ENCODE measurements at regions not wholly inside any gene's neighbourhood (a gene's known extent, or its start where the extent isn't known, plus 50 kb on each side); places are given as distances from the start of the nearest gene placed in this dataset.

- no peaks in the 10 kb centered on the region for H3K9me3 ChIP-seq (ENCODE audit: low read length)
Observed at GRCh38 chr5:158364367-158364766, 505.4 kb upstream of the CLINT1 start.

GRCh38 chr5:158354958-158355357 is 496.0 kb upstream of the CLINT1 start:
- H3K36me3 ChIP-seq (ENCODE audit: insufficient read depth, low read length), result no peaks in the 10 kb centered on the region
- no peaks in the 10 kb centered on the region for H3K4me1 ChIP-seq (ENCODE audit: insufficient read depth, low read length, severe bottlenecking)
- H4K20me1 ChIP-seq (ENCODE audit: insufficient read depth, low read length), result no peaks in the 10 kb centered on the region
- no peak overlapping the region for H3K4me3 ChIP-seq (ENCODE audit: low read depth, low read length, poor library complexity, severe bottlenecking)
- H3F3A ChIP-seq (ENCODE audit: insufficient read depth, low read length), result no peaks in the 10 kb centered on the region
- no peak overlapping the region for H3K27ac ChIP-seq (ENCODE audit: low read depth, low read length, poor library complexity, severe bottlenecking)
- H3K27me3 ChIP-seq (ENCODE audit: insufficient read depth, low read length), result no peaks in the 10 kb centered on the region
- H3K4me2 ChIP-seq (ENCODE audit: low read length), result no peak overlapping the region
- no peak overlapping the region for H2AFZ ChIP-seq (ENCODE audit: low read length)
- H3K9ac ChIP-seq (ENCODE audit: low read length), result no peak overlapping the region
- no peaks in the 10 kb centered on the region for H3K9me2 ChIP-seq (ENCODE audit: low read depth, low read length)
- peaks cover 8% of the 10 kb centered on the region; the same call in 1 of the 2 replicates for H3K9me3 ChIP-seq (ENCODE audit: low read length)
- no peaks in the 10 kb centered on the region for H3K79me2 ChIP-seq (ENCODE audit: insufficient read depth, low read length)
- TF ChIP-seq EZH2 (IDR thresholded peaks at IDR 0.05; ENCODE audit: borderline replicate concordance, low read length) (no peak), CTCF (IDR thresholded peaks at IDR 0.05; ENCODE audit: low read length) (no peak)

More at GRCh38 chr5:158364367-158364766, 505.4 kb upstream of the CLINT1 start:
- Histone ChIP-seq H2AFZ (ENCODE audit: low read length) (no peak overlapping the region), H4K20me1 (ENCODE audit: insufficient read depth, low read length) (no peaks in the 10 kb centered on the region), H3K27ac (ENCODE audit: low read depth, low read length, poor library complexity, severe bottlenecking) (no peak overlapping the region), H3K9ac (ENCODE audit: low read length) (no peak overlapping the region), H3K4me3 (ENCODE audit: low read depth, low read length, poor library complexity, severe bottlenecking) (no peak overlapping the region), H3K4me1 (ENCODE audit: insufficient read depth, low read length, severe bottlenecking) (no peaks in the 10 kb centered on the region), H3K27me3 (ENCODE audit: insufficient read depth, low read length) (no peaks in the 10 kb centered on the region), H3K4me2 (ENCODE audit: low read length) (no peak overlapping the region), H3K79me2 (ENCODE audit: insufficient read depth, low read length) (no peaks in the 10 kb centered on the region), H3K9me2 (ENCODE audit: low read depth, low read length) (no peaks in the 10 kb centered on the region), H3K36me3 (ENCODE audit: insufficient read depth, low read length) (no peaks in the 10 kb centered on the region), H3F3A (ENCODE audit: insufficient read depth, low read length) (no peaks in the 10 kb centered on the region)
- TF ChIP-seq CTCF (IDR thresholded peaks at IDR 0.05; ENCODE audit: low read length) (no peak), EZH2 (IDR thresholded peaks at IDR 0.05; ENCODE audit: borderline replicate concordance, low read length) (no peak)

- H3K27me3 ChIP-seq (ENCODE audit: insufficient read depth, low read length), result no peaks in the 10 kb centered on the region
- H2AFZ ChIP-seq (ENCODE audit: low read length), result no peak overlapping the region
- H3K4me1 ChIP-seq (ENCODE audit: insufficient read depth, low read length, severe bottlenecking), result no peaks in the 10 kb centered on the region
- H3F3A ChIP-seq (ENCODE audit: insufficient read depth, low read length), result no peaks in the 10 kb centered on the region
- no peak for TF ChIP-seq CTCF (IDR thresholded peaks at IDR 0.05; ENCODE audit: low read length)
- TF ChIP-seq EZH2 (IDR thresholded peaks at IDR 0.05; ENCODE audit: borderline replicate concordance, low read length), result no peak
- H3K4me2 ChIP-seq (ENCODE audit: low read length), result no peak overlapping the region
- H3K36me3 ChIP-seq (ENCODE audit: insufficient read depth, low read length), result no peaks in the 10 kb centered on the region
- H3K79me2 ChIP-seq (ENCODE audit: insufficient read depth, low read length), result no peaks in the 10 kb centered on the region
- peaks cover 8% of the 10 kb centered on the region; the same call in 1 of the 2 replicates for H3K9me3 ChIP-seq (ENCODE audit: low read length)
- H3K9ac ChIP-seq (ENCODE audit: low read length), result no peak overlapping the region
- H3K27ac ChIP-seq (ENCODE audit: low read depth, low read length, poor library complexity, severe bottlenecking), result no peak overlapping the region
- H3K4me3 ChIP-seq (ENCODE audit: low read depth, low read length, poor library complexity, severe bottlenecking), result no peak overlapping the region
- no peaks in the 10 kb centered on the region for H4K20me1 ChIP-seq (ENCODE audit: insufficient read depth, low read length)
- no peaks in the 10 kb centered on the region for H3K9me2 ChIP-seq (ENCODE audit: low read depth, low read length)
Observed at GRCh38 chr5:158351485-158352125, 492.7 kb upstream of the CLINT1 start.
